GM12878 (cell line): ENCODE measurements at regions not wholly inside any gene's neighbourhood (a gene's known extent, or its start where the extent isn't known, plus 50 kb on each side); places are given as distances from the start of the nearest gene placed in this dataset.

ENCODE experiments used
- DPF2 ChIP-seq: fragments of 450-650 bp; IDR thresholded peaks from 2 replicates; pipeline ENCODE4 v1.6.1; 2017; ENCODE audit warnings: mild to moderate bottlenecking
- TF ChIP-seq, protein P1 (sequence below): IDR thresholded peaks from 2 replicates; pipeline ENCODE4 v1.6.1; 2012; ENCODE audit warnings: mild to moderate bottlenecking, low read depth, low read length

GRCh38 chr1:64401285-64401684, 68.6 kb upstream of the CACHD1 start:
- no peak for TF ChIP-seq DPF2
- TF ChIP-seq, protein P1, sequence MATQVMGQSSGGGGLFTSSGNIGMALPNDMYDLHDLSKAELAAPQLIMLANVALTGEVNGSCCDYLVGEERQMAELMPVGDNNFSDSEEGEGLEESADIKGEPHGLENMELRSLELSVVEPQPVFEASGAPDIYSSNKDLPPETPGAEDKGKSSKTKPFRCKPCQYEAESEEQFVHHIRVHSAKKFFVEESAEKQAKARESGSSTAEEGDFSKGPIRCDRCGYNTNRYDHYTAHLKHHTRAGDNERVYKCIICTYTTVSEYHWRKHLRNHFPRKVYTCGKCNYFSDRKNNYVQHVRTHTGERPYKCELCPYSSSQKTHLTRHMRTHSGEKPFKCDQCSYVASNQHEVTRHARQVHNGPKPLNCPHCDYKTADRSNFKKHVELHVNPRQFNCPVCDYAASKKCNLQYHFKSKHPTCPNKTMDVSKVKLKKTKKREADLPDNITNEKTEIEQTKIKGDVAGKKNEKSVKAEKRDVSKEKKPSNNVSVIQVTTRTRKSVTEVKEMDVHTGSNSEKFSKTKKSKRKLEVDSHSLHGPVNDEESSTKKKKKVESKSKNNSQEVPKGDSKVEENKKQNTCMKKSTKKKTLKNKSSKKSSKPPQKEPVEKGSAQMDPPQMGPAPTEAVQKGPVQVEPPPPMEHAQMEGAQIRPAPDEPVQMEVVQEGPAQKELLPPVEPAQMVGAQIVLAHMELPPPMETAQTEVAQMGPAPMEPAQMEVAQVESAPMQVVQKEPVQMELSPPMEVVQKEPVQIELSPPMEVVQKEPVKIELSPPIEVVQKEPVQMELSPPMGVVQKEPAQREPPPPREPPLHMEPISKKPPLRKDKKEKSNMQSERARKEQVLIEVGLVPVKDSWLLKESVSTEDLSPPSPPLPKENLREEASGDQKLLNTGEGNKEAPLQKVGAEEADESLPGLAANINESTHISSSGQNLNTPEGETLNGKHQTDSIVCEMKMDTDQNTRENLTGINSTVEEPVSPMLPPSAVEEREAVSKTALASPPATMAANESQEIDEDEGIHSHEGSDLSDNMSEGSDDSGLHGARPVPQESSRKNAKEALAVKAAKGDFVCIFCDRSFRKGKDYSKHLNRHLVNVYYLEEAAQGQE, result no peak
